ENCODE measurements at regions not wholly inside any gene's neighbourhood (a gene's known extent, or its start where the extent isn't known, plus 50 kb on each side); places are given as distances from the start of the nearest gene placed in this dataset.
"Not testable (repeated sequence)": the region's sequence is repeated elsewhere in the genome, so short reads cannot be mapped to it uniquely, and the experiment has no call there.

GRCh38 chr18:10330428-10330827, 124.0 kb upstream of the APCDD1 start:
- no peak overlapping the region for H3K4me3 ChIP-seq (ENCODE audit: low read depth, low read length)

- no peak overlapping the region for H3K4me3 ChIP-seq (ENCODE audit: low read depth, low read length)
These were observed 122.0 kb upstream of the APCDD1 start for GRCh38 chr18:10332452-10332851.

- H3K4me3 ChIP-seq (ENCODE audit: low read depth, low read length) = no peak overlapping the region
These were observed 117.6 kb upstream of the APCDD1 start for GRCh38 chr18:10336749-10337350.

GRCh38 chr18:10340821-10341220, 113.6 kb upstream of the APCDD1 start:
- H3K4me3 ChIP-seq (ENCODE audit: low read depth, low read length) = no peak overlapping the region

GRCh38 chr18:10343778-10344177, 110.7 kb upstream of the APCDD1 start:
- H3K4me3 ChIP-seq (ENCODE audit: low read depth, low read length) = no peak overlapping the region

GRCh38 chr18:10346749-10347415, 107.6 kb upstream of the APCDD1 start:
- H3K4me3 ChIP-seq (ENCODE audit: low read depth, low read length) = no peak overlapping the region

GRCh38 chr18:10349561-10349960, 104.9 kb upstream of the APCDD1 start:
- no peak overlapping the region for H3K4me3 ChIP-seq (ENCODE audit: low read depth, low read length)

GRCh38 chr18:10350661-10351060, 103.8 kb upstream of the APCDD1 start:
- no peak overlapping the region for H3K4me3 ChIP-seq (ENCODE audit: low read depth, low read length)

GRCh38 chr18:10351219-10351818, 103.1 kb upstream of the APCDD1 start:
- no peak overlapping the region for H3K4me3 ChIP-seq (ENCODE audit: low read depth, low read length)

- no peak overlapping the region for H3K4me3 ChIP-seq (ENCODE audit: low read depth, low read length)
These were observed 102.6 kb upstream of the APCDD1 start for GRCh38 chr18:10351858-10352257.

GRCh38 chr18:10352671-10353070, 101.8 kb upstream of the APCDD1 start:
- no peak overlapping the region for H3K4me3 ChIP-seq (ENCODE audit: low read depth, low read length)

- no peak overlapping the region for H3K4me3 ChIP-seq (ENCODE audit: low read depth, low read length)
These were observed 100.6 kb upstream of the APCDD1 start for GRCh38 chr18:10353791-10354190.

- no peak overlapping the region for H3K4me3 ChIP-seq (ENCODE audit: low read depth, low read length)
These were observed 100.1 kb upstream of the APCDD1 start for GRCh38 chr18:10354241-10354811.

GRCh38 chr18:10354890-10355289, 99.5 kb upstream of the APCDD1 start:
- no peak overlapping the region for H3K4me3 ChIP-seq (ENCODE audit: low read depth, low read length)

GRCh38 chr18:10356999-10357398, 97.4 kb upstream of the APCDD1 start:
- H3K4me3 ChIP-seq (ENCODE audit: low read depth, low read length) = not testable (repeated sequence)

- H3K4me3 ChIP-seq (ENCODE audit: low read depth, low read length) = no peak overlapping the region
These were observed 92.8 kb upstream of the APCDD1 start for GRCh38 chr18:10361660-10362059.

- no peak overlapping the region for H3K4me3 ChIP-seq (ENCODE audit: low read depth, low read length)
These were observed 89.4 kb upstream of the APCDD1 start for GRCh38 chr18:10365021-10365500.

- H3K4me3 ChIP-seq (ENCODE audit: low read depth, low read length) = no peak overlapping the region
These were observed 88.5 kb upstream of the APCDD1 start for GRCh38 chr18:10365901-10366300.

GRCh38 chr18:10367836-10368235, 86.6 kb upstream of the APCDD1 start:
- H3K4me3 ChIP-seq (ENCODE audit: low read depth, low read length) = no peak overlapping the region

- no peak overlapping the region for H3K4me3 ChIP-seq (ENCODE audit: low read depth, low read length)
These were observed 85.7 kb upstream of the APCDD1 start for GRCh38 chr18:10368456-10369453.

- no peak overlapping the region for H3K4me3 ChIP-seq (ENCODE audit: low read depth, low read length)
These were observed 83.7 kb upstream of the APCDD1 start for GRCh38 chr18:10370716-10371115.

All from iPS-11a (cell line).